Hepatocyte (in vitro differentiated cells): ENCODE measurements at regions not wholly inside any gene's neighbourhood (a gene's known extent, or its start where the extent isn't known, plus 50 kb on each side); places are given as distances from the start of the nearest gene placed in this dataset.

ENCODE experiments used
- DNase-seq: peaks from one replicate; pipeline ENCODE4 v3.0.0-alpha.2; 2016; ENCODE audit warnings: low spot score
- H2AFZ ChIP-seq: fragments of 200-600 bp; sonication (generic); 2 replicates; pipeline ENCODE4 v1.6.0; 2016; ENCODE audit warnings: antibody characterized with exemption, mild to moderate bottlenecking
- H3K27ac ChIP-seq: fragments of 200-600 bp; sonication (generic); 2 replicates; pipeline ENCODE4 v1.5.1; 2016; ENCODE audit warnings: mild to moderate bottlenecking
- H3K27me3 ChIP-seq: fragments of 200-600 bp; sonication (generic); 2 replicates; pipeline ENCODE4 v1.6.1; 2016
- H3K36me3 ChIP-seq: fragments of 200-600 bp; sonication (generic); replicated peaks from 2 replicates; pipeline ENCODE4 v1.5.1; 2016; ENCODE audit warnings: low read depth; ENCODE audit not compliant: insufficient read depth
- H3K4me1 ChIP-seq: fragments of 200-600 bp; sonication (generic); 2 replicates; pipeline ENCODE4 v1.5.1; 2016; ENCODE audit warnings: mild to moderate bottlenecking, moderate library complexity; ENCODE audit not compliant: insufficient read depth
- H3K4me2 ChIP-seq: fragments of 200-600 bp; sonication (generic); 2 replicates; pipeline ENCODE4 v1.6.0; 2016
- H3K4me3 ChIP-seq: fragments of 200-600 bp; sonication (generic); 2 replicates; pipeline ENCODE4 v1.5.1; 2016; ENCODE audit warnings: mild to moderate bottlenecking
- H3K79me2 ChIP-seq: fragments of 200-600 bp; sonication (generic); 2 replicates; pipeline ENCODE4 v1.6.0; 2017; ENCODE audit warnings: mild to moderate bottlenecking
- H3K9me2 ChIP-seq: fragments of 200-600 bp; sonication (generic); replicated peaks from 2 replicates; pipeline ENCODE4 v1.6.0; 2017; ENCODE audit warnings: mild to moderate bottlenecking; ENCODE audit not compliant: insufficient read depth
- H3K9me3 ChIP-seq: fragments of 200-600 bp; sonication (generic); 2 replicates; pipeline ENCODE4 v1.5.1; 2016; ENCODE audit warnings: low read depth, mild to moderate bottlenecking
- H4K20me1 ChIP-seq: fragments of 200-600 bp; sonication (generic); 2 replicates; pipeline ENCODE4 v1.6.0; 2016; ENCODE audit warnings: mild to moderate bottlenecking; ENCODE audit not compliant: insufficient read depth, poor library complexity, severe bottlenecking
- EZH2 ChIP-seq: fragments of 200-600 bp; sonication (generic); IDR thresholded peaks from 2 replicates; pipeline ENCODE4 v1.6.1; 2016; ENCODE audit warnings: antibody characterized with exemption, mild to moderate bottlenecking, borderline replicate concordance
- EZH2phosphoT487 ChIP-seq: fragments of 200-600 bp; sonication (generic); IDR thresholded peaks from one replicate; pipeline ENCODE4 v1.6.1; 2018; ENCODE audit warnings: antibody characterized with exemption, mild to moderate bottlenecking, low read depth, moderate library complexity; ENCODE audit not compliant: unreplicated experiment, severe bottlenecking
- WGBS: methylation state at CpG from one replicate; pipeline ENCODE4 v1.1.6; 2016; ENCODE audit warnings: low lambda C conversion rate; ENCODE audit errors: missing lambda C conversion rate; 5-methylcytosine and 5-hydroxymethylcytosine counted together
- TF ChIP-seq, protein P1 (sequence below): fragments of 200-600 bp; sonication (generic); IDR thresholded peaks from 2 replicates; pipeline ENCODE4 v1.5.1; 2016; ENCODE audit warnings: antibody characterized with exemption, mild to moderate bottlenecking; ENCODE audit not compliant: poor library complexity

GRCh38 chr15:47570044-47570443, 147.3 kb upstream of the SEMA6D start:
- H4K20me1 ChIP-seq: no peaks in the 10 kb centered on the region
- no peak overlapping the region for H3K27ac ChIP-seq
- 98% methylated on average over 4 of the region's 4 CpGs for WGBS
- TF ChIP-seq, protein P1, sequence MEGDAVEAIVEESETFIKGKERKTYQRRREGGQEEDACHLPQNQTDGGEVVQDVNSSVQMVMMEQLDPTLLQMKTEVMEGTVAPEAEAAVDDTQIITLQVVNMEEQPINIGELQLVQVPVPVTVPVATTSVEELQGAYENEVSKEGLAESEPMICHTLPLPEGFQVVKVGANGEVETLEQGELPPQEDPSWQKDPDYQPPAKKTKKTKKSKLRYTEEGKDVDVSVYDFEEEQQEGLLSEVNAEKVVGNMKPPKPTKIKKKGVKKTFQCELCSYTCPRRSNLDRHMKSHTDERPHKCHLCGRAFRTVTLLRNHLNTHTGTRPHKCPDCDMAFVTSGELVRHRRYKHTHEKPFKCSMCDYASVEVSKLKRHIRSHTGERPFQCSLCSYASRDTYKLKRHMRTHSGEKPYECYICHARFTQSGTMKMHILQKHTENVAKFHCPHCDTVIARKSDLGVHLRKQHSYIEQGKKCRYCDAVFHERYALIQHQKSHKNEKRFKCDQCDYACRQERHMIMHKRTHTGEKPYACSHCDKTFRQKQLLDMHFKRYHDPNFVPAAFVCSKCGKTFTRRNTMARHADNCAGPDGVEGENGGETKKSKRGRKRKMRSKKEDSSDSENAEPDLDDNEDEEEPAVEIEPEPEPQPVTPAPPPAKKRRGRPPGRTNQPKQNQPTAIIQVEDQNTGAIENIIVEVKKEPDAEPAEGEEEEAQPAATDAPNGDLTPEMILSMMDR: no peak
- H3K4me1 ChIP-seq: no peaks in the 10 kb centered on the region
- no peaks in the 10 kb centered on the region for H3K9me2 ChIP-seq
- H3K4me2 ChIP-seq: no peak overlapping the region
- H3K36me3 ChIP-seq: no peaks in the 10 kb centered on the region
- H2AFZ ChIP-seq: no peak overlapping the region
- no peaks in the 10 kb centered on the region for H3K9me3 ChIP-seq
- no peaks in the 10 kb centered on the region for H3K79me2 ChIP-seq
- DNase-seq: no peak
- no peak overlapping the region for H3K4me3 ChIP-seq
- H3K27me3 ChIP-seq: no peaks in the 10 kb centered on the region

- DNase-seq: no peak
- Histone ChIP-seq H4K20me1 (no peaks in the 10 kb centered on the region), H3K4me2 (no peak overlapping the region), H3K27ac (no peak overlapping the region), H3K9me3 (no peaks in the 10 kb centered on the region), H3K4me3 (no peak overlapping the region), H2AFZ (no peak overlapping the region), H3K4me1 (no peaks in the 10 kb centered on the region), H3K9me2 (no peaks in the 10 kb centered on the region), H3K79me2 (no peaks in the 10 kb centered on the region), H3K36me3 (no peaks in the 10 kb centered on the region), H3K27me3 (no peaks in the 10 kb centered on the region)
- WGBS: 68% methylated on average over 4 of the region's 4 CpGs
- TF ChIP-seq, protein P1: no peak
- TF ChIP-seq EZH2phosphoT487 (no peak), EZH2 (no peak)
These were observed 146.9 kb upstream of the SEMA6D start for GRCh38 chr15:47570451-47570850.

- Histone ChIP-seq H3K9me3 (no peaks in the 10 kb centered on the region), H3K9me2 (no peaks in the 10 kb centered on the region), H2AFZ (no peak overlapping the region), H3K79me2 (no peaks in the 10 kb centered on the region), H3K4me1 (no peaks in the 10 kb centered on the region), H3K36me3 (no peaks in the 10 kb centered on the region), H3K4me2 (no peak overlapping the region), H3K27me3 (no peaks in the 10 kb centered on the region), H3K27ac (no peak overlapping the region), H4K20me1 (no peaks in the 10 kb centered on the region), H3K4me3 (no peak overlapping the region)
- 68% methylated on average over 4 of the region's 4 CpGs for WGBS
- TF ChIP-seq EZH2phosphoT487: no peak
- no peak for TF ChIP-seq EZH2
- TF ChIP-seq, protein P1: no peak
- no peak for DNase-seq
These were observed 146.2 kb upstream of the SEMA6D start for GRCh38 chr15:47570881-47571640.

GRCh38 chr15:47573673-47574072, 143.6 kb upstream of the SEMA6D start:
- Histone ChIP-seq H3K9me3 (no peaks in the 10 kb centered on the region), H4K20me1 (no peaks in the 10 kb centered on the region), H2AFZ (no peak overlapping the region), H3K4me1 (no peaks in the 10 kb centered on the region), H3K79me2 (no peaks in the 10 kb centered on the region), H3K27ac (no peak overlapping the region), H3K27me3 (no peaks in the 10 kb centered on the region), H3K4me2 (no peak overlapping the region), H3K36me3 (no peaks in the 10 kb centered on the region), H3K4me3 (no peak overlapping the region), H3K9me2 (no peaks in the 10 kb centered on the region)
- no peak for TF ChIP-seq EZH2phosphoT487
- TF ChIP-seq, protein P1: no peak
- TF ChIP-seq EZH2: no peak
- DNase-seq: no peak
